IMR-90 (cell line): ENCODE measurements at regions not wholly inside any gene's neighbourhood (a gene's known extent, or its start where the extent isn't known, plus 50 kb on each side); places are given as distances from the start of the nearest gene placed in this dataset.

Experiments used
- CEBPB ChIP-seq: IDR thresholded peaks from 2 replicates; pipeline ENCODE4 v1.6.1; 2012; ENCODE audit warnings: low read depth, low read length, improper control_type of control experiment
- FOS ChIP-seq: fragments of 150-350 bp; IDR thresholded peaks from 2 replicates; pipeline ENCODE4 v1.6.1; 2016; ENCODE audit warnings: low read depth, low read length
- MAZ ChIP-seq: IDR thresholded peaks from 2 replicates; pipeline ENCODE4 v1.6.1; 2012; ENCODE audit warnings: low read depth, mild to moderate bottlenecking, low read length, improper control_type of control experiment, moderate library complexity, borderline replicate concordance
- MXI1 ChIP-seq: IDR thresholded peaks from 2 replicates; pipeline ENCODE4 v1.6.1; 2012; ENCODE audit warnings: low read depth, mild to moderate bottlenecking, low read length, moderate library complexity, borderline replicate concordance
- NFE2L2 ChIP-seq: fragments of 150-350 bp; IDR thresholded peaks from 2 replicates; pipeline ENCODE4 v1.6.1; 2016; ENCODE audit warnings: low read depth, mild to moderate bottlenecking, low read length
- POLR2A ChIP-seq: IDR thresholded peaks from 2 replicates; pipeline ENCODE4 v1.6.1; 2012; ENCODE audit warnings: mild to moderate bottlenecking, low read depth, low read length
- RAD21 ChIP-seq: IDR thresholded peaks from 2 replicates; pipeline ENCODE4 v1.6.1; 2012; ENCODE audit warnings: low read length, improper control_type of control experiment
- RCOR1 ChIP-seq: IDR thresholded peaks from 2 replicates; pipeline ENCODE4 v1.6.1; 2012; ENCODE audit warnings: mild to moderate bottlenecking, low read length, improper control_type of control experiment; ENCODE audit not compliant: insufficient replicate concordance
- RFX5 ChIP-seq: IDR thresholded peaks from 2 replicates; pipeline ENCODE4 v1.8.0; 2012; ENCODE audit warnings: low read depth, mild to moderate bottlenecking, low read length, moderate library complexity
- SMC3 ChIP-seq: fragments of 150-350 bp; IDR thresholded peaks from 2 replicates; pipeline ENCODE4 v1.6.1; 2016; ENCODE audit warnings: low read depth, mild to moderate bottlenecking, antibody characterized with exemption, low read length, moderate library complexity
- TF ChIP-seq, protein P1 (sequence below): conservative IDR thresholded peaks from 2 replicates; pipeline ENCODE4 v1.5.1; 2012; ENCODE audit warnings: mild to moderate bottlenecking, low read depth, low read length, improper control_type of control experiment
- TF ChIP-seq, protein P2 (sequence below): fragments of 150-350 bp; IDR thresholded peaks from 2 replicates; pipeline ENCODE4 v1.6.1; 2017; ENCODE audit warnings: mild to moderate bottlenecking, antibody characterized with exemption, low read length, low read depth
- TF ChIP-seq, protein P3 (sequence below): fragments of 150-350 bp; IDR thresholded peaks from 2 replicates; pipeline ENCODE4 v1.6.1; 2016; ENCODE audit warnings: low read depth, mild to moderate bottlenecking, low read length, moderate library complexity, borderline replicate concordance

DNA sequence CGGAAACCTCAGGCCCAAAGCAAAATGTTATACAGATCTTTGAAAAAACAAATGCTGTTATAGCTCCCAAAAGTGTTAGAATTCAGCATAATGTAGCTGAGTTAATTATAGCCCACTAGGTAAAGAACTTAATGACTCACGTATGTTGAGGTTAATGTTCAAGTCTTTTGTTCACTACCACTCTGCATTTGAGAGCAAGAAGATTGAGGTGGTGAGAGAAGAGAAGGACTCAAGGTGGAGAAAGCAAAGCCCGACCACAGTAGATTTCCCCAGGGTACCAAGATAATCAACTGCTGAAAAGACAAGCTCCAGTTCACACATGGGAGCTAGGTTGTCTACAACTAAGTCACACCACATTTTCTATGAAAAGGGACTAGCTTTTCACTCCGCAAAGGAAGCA, 480.2 kb downstream of the DTHD1 start:
- TF ChIP-seq, protein P1, sequence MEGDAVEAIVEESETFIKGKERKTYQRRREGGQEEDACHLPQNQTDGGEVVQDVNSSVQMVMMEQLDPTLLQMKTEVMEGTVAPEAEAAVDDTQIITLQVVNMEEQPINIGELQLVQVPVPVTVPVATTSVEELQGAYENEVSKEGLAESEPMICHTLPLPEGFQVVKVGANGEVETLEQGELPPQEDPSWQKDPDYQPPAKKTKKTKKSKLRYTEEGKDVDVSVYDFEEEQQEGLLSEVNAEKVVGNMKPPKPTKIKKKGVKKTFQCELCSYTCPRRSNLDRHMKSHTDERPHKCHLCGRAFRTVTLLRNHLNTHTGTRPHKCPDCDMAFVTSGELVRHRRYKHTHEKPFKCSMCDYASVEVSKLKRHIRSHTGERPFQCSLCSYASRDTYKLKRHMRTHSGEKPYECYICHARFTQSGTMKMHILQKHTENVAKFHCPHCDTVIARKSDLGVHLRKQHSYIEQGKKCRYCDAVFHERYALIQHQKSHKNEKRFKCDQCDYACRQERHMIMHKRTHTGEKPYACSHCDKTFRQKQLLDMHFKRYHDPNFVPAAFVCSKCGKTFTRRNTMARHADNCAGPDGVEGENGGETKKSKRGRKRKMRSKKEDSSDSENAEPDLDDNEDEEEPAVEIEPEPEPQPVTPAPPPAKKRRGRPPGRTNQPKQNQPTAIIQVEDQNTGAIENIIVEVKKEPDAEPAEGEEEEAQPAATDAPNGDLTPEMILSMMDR, result no peak
- no peak for TF ChIP-seq POLR2A
- TF ChIP-seq, protein P2, sequence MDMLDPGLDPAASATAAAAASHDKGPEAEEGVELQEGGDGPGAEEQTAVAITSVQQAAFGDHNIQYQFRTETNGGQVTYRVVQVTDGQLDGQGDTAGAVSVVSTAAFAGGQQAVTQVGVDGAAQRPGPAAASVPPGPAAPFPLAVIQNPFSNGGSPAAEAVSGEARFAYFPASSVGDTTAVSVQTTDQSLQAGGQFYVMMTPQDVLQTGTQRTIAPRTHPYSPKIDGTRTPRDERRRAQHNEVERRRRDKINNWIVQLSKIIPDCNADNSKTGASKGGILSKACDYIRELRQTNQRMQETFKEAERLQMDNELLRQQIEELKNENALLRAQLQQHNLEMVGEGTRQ, result no peak
- TF ChIP-seq MXI1, result no peak
- no peak for TF ChIP-seq SMC3
- no peak for TF ChIP-seq CEBPB
- no peak for TF ChIP-seq MAZ
- no peak for TF ChIP-seq NFE2L2
- TF ChIP-seq RCOR1, result no peak
- no peak for TF ChIP-seq RAD21
- TF ChIP-seq FOS, result no peak
- no peak for TF ChIP-seq RFX5
- TF ChIP-seq, protein P3, sequence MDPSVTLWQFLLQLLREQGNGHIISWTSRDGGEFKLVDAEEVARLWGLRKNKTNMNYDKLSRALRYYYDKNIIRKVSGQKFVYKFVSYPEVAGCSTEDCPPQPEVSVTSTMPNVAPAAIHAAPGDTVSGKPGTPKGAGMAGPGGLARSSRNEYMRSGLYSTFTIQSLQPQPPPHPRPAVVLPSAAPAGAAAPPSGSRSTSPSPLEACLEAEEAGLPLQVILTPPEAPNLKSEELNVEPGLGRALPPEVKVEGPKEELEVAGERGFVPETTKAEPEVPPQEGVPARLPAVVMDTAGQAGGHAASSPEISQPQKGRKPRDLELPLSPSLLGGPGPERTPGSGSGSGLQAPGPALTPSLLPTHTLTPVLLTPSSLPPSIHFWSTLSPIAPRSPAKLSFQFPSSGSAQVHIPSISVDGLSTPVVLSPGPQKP, result no peak
